GM12878 (cell line): ENCODE measurements at regions not wholly inside any gene's neighbourhood (a gene's known extent, or its start where the extent isn't known, plus 50 kb on each side); places are given as distances from the start of the nearest gene placed in this dataset.
"Not testable (repeated sequence)": the region's sequence is repeated elsewhere in the genome, so short reads cannot be mapped to it uniquely, and the experiment has no call there.

Experiments
- BHLHE40 ChIP-seq, 2 experiments: fragments of 450-650 bp in 1 of 2; IDR thresholded peaks; 2 replicates each; pipeline ENCODE4 v1.6.1; 2011 to 2017; ENCODE audit warnings: low read depth in 2 of 2, borderline replicate concordance in 1 of 2, improper control_type of control experiment in 1 of 2, low read length in 1 of 2, mild to moderate bottlenecking in 1 of 2
- FOS ChIP-seq: IDR thresholded peaks from 3 replicates; pipeline ENCODE4 v1.6.1; 2011; ENCODE audit warnings: borderline replicate concordance; ENCODE audit not compliant: insufficient read length; ENCODE audit errors: extremely low read depth
- GABPA ChIP-seq: IDR thresholded peaks from 2 replicates; pipeline ENCODE4 v1.6.1; 2014; ENCODE audit warnings: antibody characterized with exemption, low read depth, mild to moderate bottlenecking, inconsistent platforms
- MXI1 ChIP-seq: fragments of 150-350 bp; IDR thresholded peaks from 2 replicates; pipeline ENCODE4 v1.6.1; 2011; ENCODE audit warnings: low read depth, mild to moderate bottlenecking, inconsistent platforms, low read length, improper control_type of control experiment
- MYC ChIP-seq: IDR thresholded peaks from 2 replicates; pipeline ENCODE4 v1.6.1; 2011; ENCODE audit warnings: mild to moderate bottlenecking, low read length, moderate library complexity, inconsistent platforms; ENCODE audit not compliant: insufficient read depth, insufficient replicate concordance, insufficient read length, severe bottlenecking
- RAD21 ChIP-seq: IDR thresholded peaks from 2 replicates; pipeline ENCODE4 v1.6.1; 2011; ENCODE audit warnings: mild to moderate bottlenecking, low read depth, low read length, moderate library complexity; ENCODE audit not compliant: insufficient read depth
- SIX5 ChIP-seq: IDR thresholded peaks from 2 replicates; pipeline ENCODE4 v1.6.1; 2011; ENCODE audit warnings: mild to moderate bottlenecking, low read depth, low read length, moderate library complexity; ENCODE audit not compliant: severe bottlenecking
- ZBTB40 ChIP-seq: fragments of 450-650 bp; IDR thresholded peaks from 2 replicates; pipeline ENCODE4 v1.6.1; 2016; ENCODE audit warnings: mild to moderate bottlenecking, moderate library complexity, borderline replicate concordance
- TF ChIP-seq, protein P1 (sequence below), 3 experiments: IDR thresholded peaks in 2 of 3; conservative IDR thresholded peaks in 1 of 3; 2 replicates each; pipeline ENCODE4 v1.5.1; 2011; ENCODE audit warnings: low read depth in 3 of 3, low read length in 3 of 3, mild to moderate bottlenecking in 3 of 3, control low read depth in 2 of 3, moderate library complexity in 2 of 3, inconsistent platforms in 1 of 3, mixed read lengths in 1 of 3; ENCODE audit not compliant: control insufficient read depth in 2 of 3, insufficient read depth in 1 of 3; ENCODE audit errors: extremely low read depth in 1 of 3
- TF ChIP-seq, protein P2 (sequence below): fragments of 450-650 bp; IDR thresholded peaks from 2 replicates; pipeline ENCODE4 v1.6.1; 2016; ENCODE audit warnings: mild to moderate bottlenecking

DNA sequence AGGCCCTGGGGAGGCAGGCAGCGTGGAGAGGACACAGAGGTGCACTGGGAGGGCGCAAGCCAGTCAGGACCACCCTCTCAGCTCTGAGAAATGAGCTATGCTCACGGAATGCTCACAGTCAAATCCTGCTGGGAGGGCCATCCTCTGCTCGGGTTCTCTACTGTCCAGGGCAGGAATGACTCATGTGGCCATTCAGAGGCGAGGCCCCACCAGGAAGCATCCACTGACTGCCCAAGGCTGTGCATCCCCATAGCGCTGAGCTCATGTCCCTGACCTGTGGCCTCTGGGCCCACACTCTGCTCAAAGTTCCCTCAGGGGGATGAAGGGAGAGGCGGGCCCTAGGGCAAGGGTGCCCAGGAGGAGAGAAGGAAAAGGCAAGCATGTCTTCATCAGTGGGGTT is 57.2 kb downstream of the OR4M2 start:
- TF ChIP-seq RAD21; FOS; MYC; BHLHE40 (IDR thresholded peaks at IDR 0.05; ENCODE audit: borderline replicate concordance in 1 of 2, low read depth in 2 of 2, low read length in 1 of 2); SIX5; GABPA; MXI1; ZBTB40: not testable (repeated sequence)
- TF ChIP-seq, protein P1, sequence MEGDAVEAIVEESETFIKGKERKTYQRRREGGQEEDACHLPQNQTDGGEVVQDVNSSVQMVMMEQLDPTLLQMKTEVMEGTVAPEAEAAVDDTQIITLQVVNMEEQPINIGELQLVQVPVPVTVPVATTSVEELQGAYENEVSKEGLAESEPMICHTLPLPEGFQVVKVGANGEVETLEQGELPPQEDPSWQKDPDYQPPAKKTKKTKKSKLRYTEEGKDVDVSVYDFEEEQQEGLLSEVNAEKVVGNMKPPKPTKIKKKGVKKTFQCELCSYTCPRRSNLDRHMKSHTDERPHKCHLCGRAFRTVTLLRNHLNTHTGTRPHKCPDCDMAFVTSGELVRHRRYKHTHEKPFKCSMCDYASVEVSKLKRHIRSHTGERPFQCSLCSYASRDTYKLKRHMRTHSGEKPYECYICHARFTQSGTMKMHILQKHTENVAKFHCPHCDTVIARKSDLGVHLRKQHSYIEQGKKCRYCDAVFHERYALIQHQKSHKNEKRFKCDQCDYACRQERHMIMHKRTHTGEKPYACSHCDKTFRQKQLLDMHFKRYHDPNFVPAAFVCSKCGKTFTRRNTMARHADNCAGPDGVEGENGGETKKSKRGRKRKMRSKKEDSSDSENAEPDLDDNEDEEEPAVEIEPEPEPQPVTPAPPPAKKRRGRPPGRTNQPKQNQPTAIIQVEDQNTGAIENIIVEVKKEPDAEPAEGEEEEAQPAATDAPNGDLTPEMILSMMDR (IDR thresholded peaks at IDR 0.05 in 2 of 3, conservative IDR thresholded peaks at IDR 0.05 in 1 of 3; ENCODE audit: control insufficient read depth in 2 of 3, extremely low read depth in 1 of 3, insufficient read depth in 1 of 3, low read depth in 3 of 3, low read length in 3 of 3): not testable (repeated sequence)
- TF ChIP-seq, protein P2, sequence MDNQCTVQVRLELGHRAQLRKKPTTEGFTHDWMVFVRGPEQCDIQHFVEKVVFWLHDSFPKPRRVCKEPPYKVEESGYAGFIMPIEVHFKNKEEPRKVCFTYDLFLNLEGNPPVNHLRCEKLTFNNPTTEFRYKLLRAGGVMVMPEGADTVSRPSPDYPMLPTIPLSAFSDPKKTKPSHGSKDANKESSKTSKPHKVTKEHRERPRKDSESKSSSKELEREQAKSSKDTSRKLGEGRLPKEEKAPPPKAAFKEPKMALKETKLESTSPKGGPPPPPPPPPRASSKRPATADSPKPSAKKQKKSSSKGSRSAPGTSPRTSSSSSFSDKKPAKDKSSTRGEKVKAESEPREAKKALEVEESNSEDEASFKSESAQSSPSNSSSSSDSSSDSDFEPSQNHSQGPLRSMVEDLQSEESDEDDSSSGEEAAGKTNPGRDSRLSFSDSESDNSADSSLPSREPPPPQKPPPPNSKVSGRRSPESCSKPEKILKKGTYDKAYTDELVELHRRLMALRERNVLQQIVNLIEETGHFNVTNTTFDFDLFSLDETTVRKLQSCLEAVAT: not testable (repeated sequence)
